Stimulated activated CD8-positive, alpha-beta memory T cell treated with anti-CD3 and anti-CD28 coated beads, Interleukin-2, amount 100 ng/mL, for 1 hour (primary cell): ENCODE measurements at regions not wholly inside any gene's neighbourhood (a gene's known extent, or its start where the extent isn't known, plus 50 kb on each side); places are given as distances from the start of the nearest gene placed in this dataset.

Experiments
- DNase-seq, 2 donors: peaks; one replicate each; pipeline ENCODE4 v3.0.0-alpha.2; 2020; ENCODE audit warnings: low read depth in 2 of 2

GRCh38 chr6:43904311-43905123 lies 134.5 kb downstream of the VEGFA start:
- DNase-seq: no peak

DNA sequence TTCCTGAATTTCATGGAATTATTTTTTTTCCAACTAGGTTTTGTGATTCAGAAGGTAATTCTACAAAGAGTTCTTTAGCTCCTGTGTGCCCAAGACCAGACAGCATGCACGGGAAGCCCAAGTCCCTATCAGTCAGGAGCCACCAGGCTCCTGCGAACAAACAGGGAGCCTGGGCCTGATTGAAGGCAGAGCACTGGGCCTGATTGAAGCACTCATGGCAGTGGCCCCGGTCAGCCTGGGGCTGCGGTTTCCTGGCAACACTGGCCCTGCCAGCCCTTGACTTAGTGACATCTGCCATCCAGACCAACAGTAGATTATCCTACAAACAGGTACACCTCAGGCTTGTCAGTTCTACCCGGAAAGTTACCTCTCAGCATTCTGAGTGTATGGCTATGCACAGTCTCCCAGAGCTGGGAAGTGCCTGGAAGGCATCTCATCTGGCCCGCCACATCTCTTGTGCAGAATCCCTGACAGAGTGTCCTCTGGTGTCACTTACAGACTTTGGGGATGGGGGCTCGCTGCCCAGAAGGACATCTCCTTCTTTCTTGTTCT lies 133.8 kb downstream of the VEGFA start:
- no peak for DNase-seq

DNA sequence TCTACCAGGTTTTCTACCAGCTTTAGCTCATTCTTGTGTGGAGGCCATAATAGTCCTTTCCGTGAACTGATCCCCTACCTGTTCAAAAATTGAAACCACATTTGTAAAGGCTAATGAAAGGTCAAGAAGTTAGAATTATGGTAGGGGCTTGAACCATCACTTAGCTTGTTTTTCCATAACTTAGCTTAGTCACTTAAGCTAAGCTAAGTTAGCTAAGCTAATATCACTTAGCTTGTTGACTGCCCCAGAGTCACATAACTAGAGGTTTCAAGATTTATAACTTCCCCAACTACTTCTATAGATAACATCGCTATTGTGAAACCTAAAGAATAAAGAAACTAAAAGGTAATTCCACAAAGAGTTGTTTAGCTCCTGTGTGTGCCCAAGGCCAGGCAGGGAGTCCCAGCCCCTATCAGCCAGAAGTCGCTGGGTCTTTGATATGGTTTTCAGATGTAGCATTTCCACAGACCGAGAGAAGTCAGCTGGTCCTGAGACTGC lies 131.8 kb downstream of the VEGFA start:
- no peak for DNase-seq

- no peak for DNase-seq
These were observed 131.1 kb downstream of the VEGFA start for GRCh38 chr6:43900916-43901732.

DNA sequence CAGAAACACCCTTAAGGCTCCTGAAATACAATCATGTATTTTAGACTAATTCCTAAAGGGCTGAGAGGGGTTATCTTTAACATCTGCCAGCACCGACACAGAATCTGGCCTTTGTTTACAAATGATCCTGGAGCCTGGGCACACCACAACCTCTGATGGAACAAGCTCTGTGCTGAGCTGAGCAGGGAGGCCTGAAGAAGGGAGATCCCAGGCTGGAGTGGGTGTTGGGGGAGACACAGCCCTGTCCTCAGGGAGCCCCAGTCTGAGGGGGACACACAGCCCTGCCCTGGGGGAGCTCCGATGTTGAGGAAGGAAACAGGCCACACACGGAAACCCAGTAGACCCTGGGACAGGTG lies 130.5 kb downstream of the VEGFA start:
- no peak for DNase-seq

GRCh38 chr6:43899830-43900229 lies 129.8 kb downstream of the VEGFA start:
- no peak for DNase-seq

GRCh38 chr6:43898358-43899131 lies 128.5 kb downstream of the VEGFA start:
- DNase-seq: no peak

GRCh38 chr6:43897571-43898302 lies 127.7 kb downstream of the VEGFA start:
- no peak for DNase-seq

GRCh38 chr6:43896329-43897255 lies 126.6 kb downstream of the VEGFA start:
- no peak for DNase-seq

DNA sequence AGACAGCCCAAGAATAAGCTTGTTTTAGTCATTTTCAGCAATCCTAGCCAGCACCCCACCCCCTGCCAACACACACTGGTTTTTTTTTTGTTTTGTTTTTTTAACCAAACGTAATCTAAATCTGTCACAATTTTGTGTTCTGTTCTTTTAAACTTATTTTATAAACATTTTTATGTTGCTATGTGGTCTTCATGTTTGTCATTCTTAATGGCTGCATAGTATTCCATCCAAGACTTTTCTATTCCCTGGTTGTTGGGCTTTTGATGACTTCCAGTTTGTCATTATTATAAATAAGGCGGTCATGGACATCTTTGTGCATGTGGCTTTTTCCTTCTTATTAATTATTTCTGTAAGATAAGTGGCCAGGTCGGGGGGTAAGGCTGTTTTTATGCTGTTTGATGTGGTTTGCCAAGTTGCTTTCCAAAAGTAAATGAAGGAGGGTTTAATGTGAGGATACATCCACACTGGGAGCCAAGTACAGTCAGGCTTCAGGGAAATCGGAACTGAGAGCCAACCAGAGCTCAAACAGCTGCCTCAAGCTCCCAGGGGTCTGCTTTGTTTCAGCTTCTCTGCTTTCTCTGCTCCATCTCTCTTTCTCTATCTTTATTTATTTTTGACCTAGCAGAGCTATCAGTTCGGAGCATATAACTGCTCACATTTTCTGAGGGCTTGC lies 125.8 kb downstream of the VEGFA start:
- no peak for DNase-seq

- DNase-seq: no peak
These were observed 123.1 kb downstream of the VEGFA start for GRCh38 chr6:43893073-43893472.

GRCh38 chr6:43891072-43891870 lies 121.3 kb downstream of the VEGFA start:
- no peak for DNase-seq

DNA sequence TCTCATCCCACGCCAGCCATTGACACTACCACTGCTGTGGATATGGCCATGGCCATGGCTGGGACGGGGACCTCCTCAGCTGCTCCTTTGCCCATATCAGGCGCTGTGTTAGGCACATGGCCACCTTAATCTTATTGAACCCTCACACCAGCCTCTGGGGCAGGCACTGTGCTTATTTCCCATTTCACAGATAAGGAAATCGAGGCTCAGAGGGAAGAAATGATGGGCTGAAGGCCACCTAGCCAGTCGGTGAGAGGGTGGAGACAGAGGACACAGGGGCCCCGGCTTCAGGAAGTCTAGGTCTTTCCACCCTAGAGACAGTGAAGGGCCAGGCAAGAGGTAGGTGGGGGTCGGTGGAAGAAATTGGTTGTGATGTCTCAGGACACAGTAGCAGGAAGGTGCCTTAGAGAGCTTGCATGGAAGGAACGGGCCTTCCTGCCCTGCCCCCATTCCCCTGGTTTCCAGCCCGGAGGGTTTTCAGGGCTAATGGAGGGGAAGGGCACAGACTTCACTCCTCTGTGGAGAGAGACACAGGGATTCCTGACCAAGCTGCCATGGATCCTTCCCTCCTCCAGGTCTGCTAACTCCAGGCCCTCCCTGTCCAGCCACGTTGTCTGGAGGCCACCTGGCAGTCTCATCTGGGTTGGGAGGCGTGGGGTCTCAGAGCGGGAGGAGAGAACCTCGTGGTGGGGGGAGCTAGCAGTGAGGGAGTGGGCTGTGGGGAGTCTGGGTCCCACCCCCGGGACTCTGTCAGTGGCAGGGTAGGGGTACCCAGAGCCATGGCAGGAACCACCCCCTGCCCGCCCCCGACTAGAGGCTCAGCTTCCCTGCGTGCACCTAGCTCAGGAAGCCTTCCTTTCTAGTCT lies 120.4 kb downstream of the VEGFA start:
- DNase-seq: no peak

DNA sequence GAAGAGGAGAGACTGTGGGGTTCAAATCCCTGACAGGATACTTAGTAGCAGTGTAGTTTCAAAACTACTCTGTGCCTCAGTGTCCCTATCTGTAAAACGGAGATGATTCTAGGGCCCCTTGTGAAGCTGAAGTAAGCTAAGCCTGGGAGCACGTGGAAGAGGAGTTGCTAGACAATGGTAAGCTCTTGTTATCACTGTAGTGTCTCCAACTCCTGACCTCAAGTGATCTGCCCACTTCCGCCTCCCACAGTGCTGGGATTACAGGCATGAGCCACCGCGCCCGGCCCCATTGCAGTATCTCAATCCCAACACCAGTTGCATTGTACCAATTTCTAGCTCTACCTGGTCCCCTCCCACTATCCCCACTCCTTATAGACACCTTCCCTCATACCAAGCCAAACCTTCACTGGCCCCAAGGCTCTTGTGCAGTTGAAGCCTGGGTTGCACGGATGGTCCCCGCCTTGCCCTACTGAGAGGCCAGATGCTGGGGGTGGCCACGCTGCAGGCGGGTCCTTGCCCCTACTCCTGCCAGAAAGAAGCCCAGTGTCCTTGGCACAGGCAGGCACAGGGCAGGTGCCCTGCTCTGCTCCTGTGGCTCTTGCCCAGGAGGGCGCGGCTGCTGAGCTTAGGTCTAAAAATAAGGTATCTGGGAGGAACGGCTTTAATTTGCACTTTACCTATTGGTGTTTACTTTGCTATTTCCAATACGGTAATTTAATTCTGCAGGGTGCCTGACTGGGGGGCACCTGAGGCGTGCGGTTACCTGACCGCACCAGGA lies 118.1 kb downstream of the VEGFA start:
- DNase-seq: no peak

DNA sequence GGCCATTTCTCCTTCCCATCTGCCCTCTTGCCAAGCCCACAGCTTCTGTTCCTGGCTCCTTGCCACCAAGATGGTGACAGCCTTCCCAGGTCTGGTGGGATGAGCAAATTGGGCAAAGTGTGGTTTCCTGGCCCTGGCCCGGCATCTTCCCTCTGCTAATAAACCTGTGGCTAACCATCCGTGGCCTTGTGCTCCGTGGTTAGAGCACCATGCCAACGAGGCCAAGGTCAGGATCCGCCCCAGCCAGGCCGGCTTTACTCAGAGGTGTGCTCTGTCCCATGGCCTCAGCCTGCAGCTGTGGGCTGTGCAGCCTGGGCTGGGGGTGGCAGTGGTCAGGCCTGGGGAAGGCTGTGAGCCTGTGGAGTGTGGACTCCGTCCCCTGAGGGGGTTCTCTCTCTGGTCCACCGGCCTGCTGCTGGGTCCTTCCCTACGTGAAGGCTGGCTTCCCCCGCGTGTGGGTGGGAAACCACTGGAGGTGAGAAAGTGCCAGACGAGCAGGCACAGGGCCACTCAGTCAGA lies 117.4 kb downstream of the VEGFA start:
- DNase-seq: no peak

- DNase-seq: no peak
These were observed 116.8 kb downstream of the VEGFA start for GRCh38 chr6:43886717-43887339.
